IPS DF 4.7 (cell line): ENCODE measurements at regions not wholly inside any gene's neighbourhood (a gene's known extent, or its start where the extent isn't known, plus 50 kb on each side); places are given as distances from the start of the nearest gene placed in this dataset.

Experiments
- DNase-seq: peaks from one replicate; pipeline ENCODE4 v3.0.0-alpha.2; 2013; ENCODE audit warnings: low spot score; ENCODE audit errors: extremely low read depth

DNA sequence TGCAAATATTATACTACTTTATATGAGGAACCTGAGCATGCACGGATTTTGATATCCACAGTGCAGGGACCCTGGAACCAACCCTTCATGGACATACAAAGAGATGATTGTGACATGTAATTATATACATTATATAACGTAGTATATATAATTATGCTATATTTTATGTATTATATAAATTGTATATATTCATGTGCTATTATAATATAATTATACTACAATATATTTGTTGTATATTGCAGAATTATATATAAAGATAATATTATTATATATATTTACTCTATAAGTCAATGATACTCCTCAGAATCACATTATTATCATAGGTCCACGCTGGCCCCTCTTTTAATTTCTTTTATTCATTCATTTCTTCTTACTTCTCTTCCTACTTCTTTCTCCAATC lies 70.9 kb downstream of the TNFSF18 start:
- no peak for DNase-seq

DNA sequence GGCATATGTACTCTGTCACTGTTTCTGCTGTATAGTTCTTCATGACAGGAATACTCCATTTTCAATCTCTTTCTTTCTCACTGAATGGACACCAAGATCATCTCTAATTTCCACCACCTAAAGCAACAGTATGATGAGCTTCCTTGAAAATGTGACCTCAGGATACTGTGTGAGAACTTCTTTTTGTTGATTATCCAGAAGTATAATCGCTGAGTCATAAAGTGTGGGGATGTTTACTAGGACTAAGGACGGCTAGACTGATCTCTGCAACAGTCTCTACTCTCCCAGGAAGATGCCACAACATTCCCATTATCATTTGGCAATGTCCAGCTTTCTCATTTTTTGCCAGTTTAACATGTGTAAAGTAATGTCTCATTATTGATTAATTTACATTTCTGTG lies 70.3 kb downstream of the TNFSF18 start:
- DNase-seq, result no peak

DNA sequence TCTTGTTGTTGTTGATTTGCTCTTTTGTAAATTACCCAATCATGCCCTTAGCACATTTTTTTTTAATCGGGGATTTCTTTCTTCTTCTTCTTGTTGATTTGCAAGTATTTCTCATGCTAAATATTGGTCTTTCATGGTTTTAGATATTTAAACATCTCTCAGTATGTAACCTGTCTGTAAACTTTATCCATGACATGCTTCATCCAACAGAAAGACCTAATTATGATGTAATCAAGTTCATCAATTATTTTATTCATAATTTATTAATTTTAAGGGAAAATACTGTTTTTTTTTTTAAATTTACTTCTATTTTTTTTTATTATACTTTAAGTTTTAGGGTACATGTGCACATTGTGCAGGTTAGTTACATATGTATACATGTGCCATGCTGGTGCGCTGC lies 69.8 kb downstream of the TNFSF18 start:
- DNase-seq, result no peak
